GM23248 (cell line): ENCODE measurements at regions not wholly inside any gene's neighbourhood (a gene's known extent, or its start where the extent isn't known, plus 50 kb on each side); places are given as distances from the start of the nearest gene placed in this dataset.
A peak's percentile ranks its signal among the peaks of the same experiment; 100 is the strongest.

Experiments used
- DNase-seq: peaks from one replicate; pipeline ENCODE4 v3.0.0-alpha.2; 2015
- H2AFZ ChIP-seq: fragments of 200-600 bp; sonication (generic); 2 replicates; pipeline ENCODE4 v1.6.1; 2016; ENCODE audit warnings: antibody characterized with exemption
- H3F3A ChIP-seq: fragments of 200-600 bp; sonication (generic); 2 replicates; pipeline ENCODE4 v1.6.1; 2016; ENCODE audit warnings: mild to moderate bottlenecking, antibody characterized with exemption, mixed run types; ENCODE audit not compliant: insufficient read depth
- H3K27ac ChIP-seq: fragments of 200-600 bp; sonication (generic); 2 replicates; pipeline ENCODE4 v1.5.1; 2016; ENCODE audit warnings: mild to moderate bottlenecking
- H3K27me3 ChIP-seq: fragments of 200-600 bp; sonication (generic); replicated peaks from 2 replicates; pipeline ENCODE4 v1.6.1; 2016; ENCODE audit warnings: mild to moderate bottlenecking; ENCODE audit not compliant: insufficient read depth
- H3K36me3 ChIP-seq: fragments of 200-600 bp; sonication (generic); 2 replicates; pipeline ENCODE4 v1.6.1; 2016; ENCODE audit warnings: low read depth, mild to moderate bottlenecking
- H3K4me1 ChIP-seq: fragments of 200-600 bp; sonication (generic); 2 replicates; pipeline ENCODE4 v1.6.1; 2016; ENCODE audit warnings: mild to moderate bottlenecking; ENCODE audit not compliant: insufficient read depth
- H3K4me2 ChIP-seq: fragments of 200-600 bp; sonication (generic); one replicate; pipeline ENCODE4 v1.6.1; 2016; ENCODE audit warnings: mild to moderate bottlenecking; ENCODE audit not compliant: unreplicated experiment
- H3K4me3 ChIP-seq: fragments of 200-600 bp; sonication (generic); 2 replicates; pipeline ENCODE4 v1.5.1; 2016; ENCODE audit warnings: mild to moderate bottlenecking
- H3K79me2 ChIP-seq: fragments of 200-600 bp; sonication (generic); 2 replicates; pipeline ENCODE4 v1.6.1; 2016; ENCODE audit warnings: mild to moderate bottlenecking; ENCODE audit not compliant: insufficient read depth
- H3K9ac ChIP-seq: fragments of 200-600 bp; sonication (generic); 2 replicates; pipeline ENCODE4 v1.6.1; 2016; ENCODE audit warnings: mild to moderate bottlenecking
- H3K9me2 ChIP-seq: fragments of 200-600 bp; sonication (generic); 2 replicates; pipeline ENCODE4 v1.6.1; 2016; ENCODE audit warnings: mixed run types, mild to moderate bottlenecking, moderate library complexity; ENCODE audit not compliant: insufficient read depth
- H3K9me3 ChIP-seq: fragments of 200-600 bp; sonication (generic); one replicate; pipeline ENCODE4 v1.6.1; 2017; ENCODE audit warnings: low read depth
- H4K20me1 ChIP-seq: fragments of 200-600 bp; sonication (generic); 2 replicates; pipeline ENCODE4 v1.6.0; 2016; ENCODE audit not compliant: insufficient read depth
- EZH2 ChIP-seq: fragments of 200-600 bp; sonication (generic); IDR thresholded peaks from 2 replicates; pipeline ENCODE4 v1.6.1; 2018; ENCODE audit warnings: antibody characterized with exemption, mild to moderate bottlenecking; ENCODE audit not compliant: insufficient read depth, poor library complexity, severe bottlenecking
- EZH2phosphoT487 ChIP-seq: fragments of 200-600 bp; sonication (generic); IDR thresholded peaks from 2 replicates; pipeline ENCODE4 v1.6.1; 2018; ENCODE audit warnings: antibody characterized with exemption, moderate library complexity, mild to moderate bottlenecking, low read depth; ENCODE audit not compliant: insufficient read depth
- WGBS, 2 experiments: methylation state at CpG; one replicate each; pipeline ENCODE4 v1.1.6; 2015 to 2017; ENCODE audit warnings: low lambda C conversion rate in 2 of 2, low coverage in 1 of 2; ENCODE audit errors: missing lambda C conversion rate in 2 of 2; 5-methylcytosine and 5-hydroxymethylcytosine counted together
- in situ Hi-C: fragments of 300-500 bp; cut with MboI; formaldehyde crosslinking; loops from 2 replicates; pipeline ENCODE4 v1.15.0; 2020

DNA sequence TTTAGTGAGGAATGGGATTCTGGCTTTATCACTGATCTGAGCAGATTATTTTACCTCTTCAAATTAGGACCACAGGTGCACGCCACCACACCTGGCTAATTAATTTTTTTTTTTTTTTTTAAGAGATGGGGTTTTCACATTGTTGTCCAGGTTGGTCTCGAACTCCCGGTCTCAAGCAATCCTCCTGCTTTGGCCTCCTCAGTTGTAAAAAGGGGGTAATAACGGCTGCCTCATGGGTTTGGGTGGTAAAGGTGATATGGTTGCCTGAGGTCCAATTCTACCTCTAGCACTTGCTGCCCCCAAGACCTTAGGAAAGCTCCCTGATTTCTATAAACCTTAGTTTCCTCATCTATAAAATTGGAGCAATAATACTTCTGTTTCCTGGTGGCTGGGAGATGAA lies 130.7 kb upstream of the HS3ST2 start:
- H3K9me2 ChIP-seq: no peaks in the 10 kb centered on the region
- H3F3A ChIP-seq: no peaks in the 10 kb centered on the region
- WGBS, 2 experiments: 70 to 75% methylated on average over 4 of the region's 4 CpGs
- H3K4me3 ChIP-seq: no peak overlapping the region
- peaks cover 17% of the 10 kb centered on the region; the same call in 1 of the 2 replicates for H3K27me3 ChIP-seq
- no peaks in the 10 kb centered on the region for H4K20me1 ChIP-seq
- no peak overlapping the region for H3K27ac ChIP-seq
- no peaks in the 10 kb centered on the region for H3K36me3 ChIP-seq
- no peak for TF ChIP-seq EZH2
- no peak for TF ChIP-seq EZH2phosphoT487
- DNase-seq: no peak
- 0 out of 2 replicates have a peak, but pooled peaks cover 8% of the 10 kb centered on the region for H3K4me1 ChIP-seq
- no peak overlapping the region for H3K4me2 ChIP-seq
- H3K9ac ChIP-seq: no peak overlapping the region
- H2AFZ ChIP-seq: no peak overlapping the region
- no peaks in the 10 kb centered on the region for H3K79me2 ChIP-seq
- no peaks in the 10 kb centered on the region for H3K9me3 ChIP-seq
- in situ Hi-C loops: no loop called here

DNA sequence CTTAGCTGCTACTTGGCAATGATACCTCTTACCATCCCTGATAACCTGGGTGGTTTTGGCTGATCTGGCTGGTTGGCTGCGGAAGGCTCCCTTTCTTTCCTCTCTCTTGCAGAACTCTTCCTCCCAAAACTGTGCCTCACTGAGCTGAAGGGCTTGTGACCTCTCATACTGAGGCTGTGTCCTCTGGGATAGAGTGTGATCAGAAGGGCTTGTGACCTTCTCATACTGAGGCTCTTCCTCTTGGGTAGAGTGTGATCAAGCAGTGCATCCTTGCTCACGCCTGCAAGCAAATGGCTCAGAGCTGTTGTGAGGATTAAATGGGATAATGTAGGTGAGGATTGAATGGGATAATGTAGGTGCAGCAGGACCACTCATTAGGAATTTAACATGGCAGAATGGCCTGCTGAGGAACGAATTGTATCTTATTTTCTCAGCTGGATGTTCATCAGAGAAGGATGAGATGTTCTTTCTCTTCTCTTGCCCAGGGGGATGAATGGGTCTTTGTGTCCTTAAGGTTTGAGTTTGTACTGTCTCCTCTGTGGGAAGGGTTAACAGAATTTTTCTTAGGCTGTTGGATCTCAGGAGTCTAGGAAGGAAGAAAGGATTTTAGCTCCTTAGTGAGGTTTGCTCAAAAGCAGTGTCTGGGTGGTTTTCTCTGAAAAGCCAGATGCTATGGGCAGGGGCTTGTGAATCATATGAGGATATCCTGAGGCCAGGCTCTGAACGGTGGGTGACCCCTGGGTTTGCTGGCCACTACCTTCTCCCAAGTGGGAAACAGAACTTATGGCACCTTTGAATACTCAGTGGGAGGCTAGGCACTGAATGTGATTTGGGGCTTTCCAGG lies 130.0 kb upstream of the HS3ST2 start:
- 52% methylated on average over 4 of the region's 4 CpGs for WGBS, 2 experiments
- no peaks in the 10 kb centered on the region for H3K79me2 ChIP-seq
- in situ Hi-C loops: no loop called here

DNA sequence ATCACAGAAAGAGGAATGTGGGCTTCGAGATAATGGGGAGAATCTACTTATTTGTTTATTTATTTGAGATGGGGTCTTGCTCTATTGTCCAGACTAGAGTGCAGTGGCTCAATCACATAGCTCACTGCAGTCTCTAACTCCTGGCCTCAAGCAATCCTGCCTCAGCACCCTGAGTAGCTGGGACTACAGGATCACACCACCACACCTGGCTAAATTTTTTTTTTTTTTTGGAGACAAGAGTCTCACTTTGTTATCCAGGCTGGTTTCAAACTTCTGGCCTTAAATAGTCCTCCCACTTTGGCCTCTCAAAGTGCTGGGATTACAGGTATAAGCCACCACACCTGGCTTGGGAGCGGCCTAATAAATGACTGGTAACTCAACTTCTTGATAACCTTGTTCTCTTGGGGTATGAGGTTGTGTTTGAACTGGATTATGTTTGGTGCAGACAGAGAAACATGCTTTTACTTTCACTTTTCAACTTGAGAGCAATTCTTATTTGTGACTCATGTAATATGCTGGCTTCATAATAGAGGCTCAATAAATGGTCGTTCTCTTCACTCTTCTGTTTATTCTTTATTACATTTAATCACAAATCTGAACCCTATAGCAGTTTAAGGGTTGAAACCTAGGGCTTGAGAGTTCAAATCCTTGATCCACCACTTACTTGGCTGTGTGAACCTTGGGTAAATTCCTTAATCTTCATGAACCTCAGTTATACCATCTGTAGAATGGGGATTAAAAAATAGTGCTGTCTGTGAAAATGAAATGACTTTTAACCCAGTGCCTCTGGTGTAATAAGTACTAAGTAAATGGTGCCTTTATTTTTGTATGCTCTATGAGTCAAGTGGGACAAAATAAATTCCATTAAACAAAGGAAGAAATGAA lies 129.1 kb upstream of the HS3ST2 start:
- Histone ChIP-seq H3K79me2 (no peaks in the 10 kb centered on the region), H3K4me2 (no peak overlapping the region), H3F3A (no peaks in the 10 kb centered on the region), H3K4me1 (0 out of 2 replicates have a peak, but pooled peaks cover 8% of the 10 kb centered on the region), H4K20me1 (no peaks in the 10 kb centered on the region), H3K36me3 (no peaks in the 10 kb centered on the region), H3K9me2 (no peaks in the 10 kb centered on the region), H2AFZ (peak overlapping the region; percentile 35), H3K27me3 (peaks cover 3% of the 10 kb centered on the region; the same call in 1 of the 2 replicates), H3K4me3 (no peak overlapping the region), H3K9me3 (no peaks in the 10 kb centered on the region), H3K27ac (no peak overlapping the region), H3K9ac (no peak overlapping the region)
- peak; percentile 72 for DNase-seq
- 65 to 68% methylated on average over 3 of the region's 3 CpGs for WGBS, 2 experiments
- in situ Hi-C loops: no loop called here
- no peak for TF ChIP-seq EZH2
- TF ChIP-seq EZH2phosphoT487: no peak

More for the DNA sequence above, 130.0 kb upstream of the HS3ST2 start:
- no peaks in the 10 kb centered on the region for H3K9me3 ChIP-seq
- no peak overlapping the region for H2AFZ ChIP-seq
- no peak overlapping the region for H3K4me2 ChIP-seq
- H3K4me1 ChIP-seq: 0 out of 2 replicates have a peak, but pooled peaks cover 8% of the 10 kb centered on the region
- H3K9me2 ChIP-seq: no peaks in the 10 kb centered on the region
- peaks cover 11% of the 10 kb centered on the region; the same call in 1 of the 2 replicates for H3K27me3 ChIP-seq
- H4K20me1 ChIP-seq: no peaks in the 10 kb centered on the region
- H3F3A ChIP-seq: no peaks in the 10 kb centered on the region
- DNase-seq: no peak
- no peak overlapping the region for H3K27ac ChIP-seq
- H3K9ac ChIP-seq: no peak overlapping the region
- TF ChIP-seq EZH2 (no peak), EZH2phosphoT487 (no peak)
- H3K4me3 ChIP-seq: no peak overlapping the region
- no peaks in the 10 kb centered on the region for H3K36me3 ChIP-seq

DNA sequence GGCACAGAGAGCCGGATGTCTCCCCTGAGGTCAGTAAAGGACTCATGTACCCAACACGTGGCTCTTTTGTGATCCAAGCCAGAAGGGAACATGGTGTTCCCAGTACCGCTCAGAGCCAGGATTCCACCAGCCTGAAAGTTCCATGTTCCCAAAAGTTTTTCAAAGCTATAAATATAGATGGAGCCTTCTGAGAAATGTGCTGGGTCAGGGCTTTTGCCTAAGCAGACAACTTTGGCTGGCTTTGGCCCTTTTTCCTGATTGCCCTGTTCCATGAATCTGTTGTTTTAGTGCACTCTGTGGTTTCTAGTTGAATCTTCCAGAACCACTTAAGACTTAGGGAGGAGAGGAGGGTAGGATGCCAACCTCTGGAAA lies 128.5 kb upstream of the HS3ST2 start:
- Histone ChIP-seq H3K4me2 (no peak overlapping the region), H3F3A (no peaks in the 10 kb centered on the region), H3K27ac (no peak overlapping the region), H3K36me3 (no peaks in the 10 kb centered on the region), H3K27me3 (no peaks in the 10 kb centered on the region), H4K20me1 (no peaks in the 10 kb centered on the region), H2AFZ (peak overlapping the region; percentile 35), H3K9ac (no peak overlapping the region), H3K79me2 (no peaks in the 10 kb centered on the region), H3K9me3 (no peaks in the 10 kb centered on the region), H3K4me1 (0 out of 2 replicates have a peak, but pooled peaks cover 8% of the 10 kb centered on the region), H3K9me2 (no peaks in the 10 kb centered on the region), H3K4me3 (no peak overlapping the region)
- in situ Hi-C loops: no loop called here
- 18 to 20% methylated on average over 3 of the region's 3 CpGs for WGBS, 2 experiments
- DNase-seq: peak; percentile 29
- TF ChIP-seq EZH2 (no peak), EZH2phosphoT487 (no peak)
